Gastroesophageal sphincter (tissue), 3 donors: ENCODE measurements at regions not wholly inside any gene's neighbourhood (a gene's known extent, or its start where the extent isn't known, plus 50 kb on each side); places are given as distances from the start of the nearest gene placed in this dataset.

Source experiments
- POLR2A ChIP-seq, 2 donors: fragments of 450-650 bp; IDR thresholded peaks; one replicate each; pipeline ENCODE4 v1.6.1; 2017; ENCODE audit warnings: antibody characterized with exemption in 2 of 2, mild to moderate bottlenecking in 2 of 2, moderate library complexity in 1 of 2
- POLR2AphosphoS5 ChIP-seq: sonication (generic); formaldehyde crosslinking; IDR thresholded peaks from one replicate; pipeline ENCODE4 v1.6.1; 2017; ENCODE audit warnings: antibody characterized with exemption
- TF ChIP-seq, protein P1 (sequence below), 4 experiments: fragments of 200-600 bp in 2 of 4; fragments of 450-650 bp in 2 of 4; sonication (generic) in 1 of 4; IDR thresholded peaks; one replicate each; pipeline ENCODE4 v1.5.1; 2017 to 2019; ENCODE audit warnings: antibody characterized with exemption in 4 of 4, mild to moderate bottlenecking in 2 of 4, moderate library complexity in 2 of 4

DNA sequence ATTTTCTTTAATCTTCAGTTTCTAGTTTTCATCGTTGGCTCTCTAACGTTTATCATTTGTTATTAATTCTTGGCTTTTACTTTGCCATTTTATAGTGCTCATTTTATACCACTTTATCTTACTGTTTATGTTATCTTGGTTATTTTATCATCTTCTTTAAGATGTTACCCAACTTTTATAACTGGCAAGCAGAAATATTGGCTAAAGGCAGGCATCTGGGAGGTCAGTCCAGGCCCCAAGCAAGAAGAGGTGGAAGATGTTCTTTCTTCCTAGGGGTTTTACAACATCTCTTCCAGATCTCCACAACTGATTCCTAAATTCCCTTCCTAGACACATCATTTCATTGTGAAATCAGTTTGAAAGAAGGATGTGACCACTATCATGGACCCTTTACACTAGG lies 208.1 kb downstream of the AHR start:
- TF ChIP-seq, protein P1, sequence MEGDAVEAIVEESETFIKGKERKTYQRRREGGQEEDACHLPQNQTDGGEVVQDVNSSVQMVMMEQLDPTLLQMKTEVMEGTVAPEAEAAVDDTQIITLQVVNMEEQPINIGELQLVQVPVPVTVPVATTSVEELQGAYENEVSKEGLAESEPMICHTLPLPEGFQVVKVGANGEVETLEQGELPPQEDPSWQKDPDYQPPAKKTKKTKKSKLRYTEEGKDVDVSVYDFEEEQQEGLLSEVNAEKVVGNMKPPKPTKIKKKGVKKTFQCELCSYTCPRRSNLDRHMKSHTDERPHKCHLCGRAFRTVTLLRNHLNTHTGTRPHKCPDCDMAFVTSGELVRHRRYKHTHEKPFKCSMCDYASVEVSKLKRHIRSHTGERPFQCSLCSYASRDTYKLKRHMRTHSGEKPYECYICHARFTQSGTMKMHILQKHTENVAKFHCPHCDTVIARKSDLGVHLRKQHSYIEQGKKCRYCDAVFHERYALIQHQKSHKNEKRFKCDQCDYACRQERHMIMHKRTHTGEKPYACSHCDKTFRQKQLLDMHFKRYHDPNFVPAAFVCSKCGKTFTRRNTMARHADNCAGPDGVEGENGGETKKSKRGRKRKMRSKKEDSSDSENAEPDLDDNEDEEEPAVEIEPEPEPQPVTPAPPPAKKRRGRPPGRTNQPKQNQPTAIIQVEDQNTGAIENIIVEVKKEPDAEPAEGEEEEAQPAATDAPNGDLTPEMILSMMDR (IDR thresholded peaks at IDR 0.05), result no peak
- TF ChIP-seq POLR2A (IDR thresholded peaks at IDR 0.05), result no peak
- TF ChIP-seq POLR2AphosphoS5, result no peak
